Endothelial cell (in vitro differentiated cells): ENCODE measurements at regions not wholly inside any gene's neighbourhood (a gene's known extent, or its start where the extent isn't known, plus 50 kb on each side); places are given as distances from the start of the nearest gene placed in this dataset.

Experiments used
- DNase-seq: peaks from one replicate; pipeline ENCODE4 v3.0.0; 2021; ENCODE audit warnings: low spot score
- H3K27ac Mint-ChIP-seq: one replicate; pipeline ENCODE4 v1.8.0; 2021; ENCODE audit warnings: mixed read lengths, inconsistent platforms; ENCODE audit not compliant: unreplicated experiment
- H3K27me3 Mint-ChIP-seq: one replicate; pipeline ENCODE4 v1.8.0; 2021; ENCODE audit warnings: mild to moderate bottlenecking, moderate library complexity, mixed read lengths, inconsistent platforms; ENCODE audit not compliant: unreplicated experiment
- H3K36me3 Mint-ChIP-seq: one replicate; pipeline ENCODE4 v1.8.0; 2021; ENCODE audit warnings: mild to moderate bottlenecking, low read depth, mixed read lengths, inconsistent platforms; ENCODE audit not compliant: unreplicated experiment
- H3K4me1 Mint-ChIP-seq: one replicate; pipeline ENCODE4 v1.8.0; 2021; ENCODE audit warnings: mild to moderate bottlenecking, mixed read lengths, inconsistent platforms; ENCODE audit not compliant: unreplicated experiment
- H3K4me3 Mint-ChIP-seq: one replicate; pipeline ENCODE4 v1.8.0; 2021; ENCODE audit warnings: mild to moderate bottlenecking, mixed read lengths, inconsistent platforms; ENCODE audit not compliant: unreplicated experiment
- H3K9me3 Mint-ChIP-seq: one replicate; pipeline ENCODE4 v1.8.0; 2021; ENCODE audit warnings: mixed read lengths, inconsistent platforms; ENCODE audit not compliant: unreplicated experiment
- CTCF ChIP-seq: fragments of 200-600 bp; sonication (generic); IDR thresholded peaks from one replicate; pipeline ENCODE4 v1.5.0; 2021; ENCODE audit warnings: antibody characterized with exemption; ENCODE audit not compliant: unreplicated experiment

- Mint-ChIP-seq H3K27me3 (no peaks in the 10 kb centered on the region), H3K27ac (no peak overlapping the region), H3K9me3 (peaks cover 7% of the 10 kb centered on the region), H3K36me3 (peaks cover 27% of the 10 kb centered on the region), H3K4me3 (no peak overlapping the region), H3K4me1 (no peaks in the 10 kb centered on the region)
- no peak for DNase-seq
- no peak for TF ChIP-seq CTCF
These were observed 51.4 kb upstream of the GMDS start for GRCh38 chr6:2296781-2297180.
